ENCODE measurements at regions not wholly inside any gene's neighbourhood (a gene's known extent, or its start where the extent isn't known, plus 50 kb on each side); places are given as distances from the start of the nearest gene placed in this dataset.

- Histone ChIP-seq H3K4me3 (ENCODE audit: low read depth, low read length) (no peak overlapping the region), H3K27me3 (ENCODE audit: control insufficient read depth, insufficient read depth, low read length) (peaks cover 3% of the 10 kb centered on the region), H3K36me3 (ENCODE audit: control insufficient read depth, insufficient read depth, low read length) (no peaks in the 10 kb centered on the region)
- no peak for TF ChIP-seq CTCF (IDR thresholded peaks at IDR 0.05; ENCODE audit: insufficient read depth, low read length, severe bottlenecking)
- DNase-seq (ENCODE audit: low read depth) (no peak), FAIRE-seq (no peak)
Observed at GRCh38 chr3:186469525-186469924, 74.7 kb downstream of the CRYGS start.

- H3K27me3 ChIP-seq (ENCODE audit: control insufficient read depth, insufficient read depth, low read length) = peaks cover 3% of the 10 kb centered on the region
- no peak for DNase-seq (ENCODE audit: low read depth)
- no peak for FAIRE-seq
- no peak overlapping the region for H3K4me3 ChIP-seq (ENCODE audit: low read depth, low read length)
- no peaks in the 10 kb centered on the region for H3K36me3 ChIP-seq (ENCODE audit: control insufficient read depth, insufficient read depth, low read length)
- no peak for TF ChIP-seq CTCF (IDR thresholded peaks at IDR 0.05; ENCODE audit: insufficient read depth, low read length, severe bottlenecking)
Observed at GRCh38 chr3:186467969-186468368, 76.2 kb downstream of the CRYGS start.

- DNase-seq (ENCODE audit: low read depth) = no peak
- no peak for FAIRE-seq
- Histone ChIP-seq H3K36me3 (ENCODE audit: control insufficient read depth, insufficient read depth, low read length) (no peaks in the 10 kb centered on the region), H3K27me3 (ENCODE audit: control insufficient read depth, insufficient read depth, low read length) (peaks cover 3% of the 10 kb centered on the region), H3K4me3 (ENCODE audit: low read depth, low read length) (no peak overlapping the region)
- no peak for TF ChIP-seq CTCF (IDR thresholded peaks at IDR 0.05; ENCODE audit: insufficient read depth, low read length, severe bottlenecking)
Observed at GRCh38 chr3:186466391-186466974, 77.7 kb downstream of the CRYGS start.

- DNase-seq (ENCODE audit: low read depth) = no peak
- FAIRE-seq = no peak
- H3K4me3 ChIP-seq (ENCODE audit: low read depth, low read length) = no peak overlapping the region
- TF ChIP-seq CTCF (IDR thresholded peaks at IDR 0.05; ENCODE audit: insufficient read depth, low read length, severe bottlenecking) = no peak
- H3K36me3 ChIP-seq (ENCODE audit: control insufficient read depth, insufficient read depth, low read length) = no peaks in the 10 kb centered on the region
- no peaks in the 10 kb centered on the region for H3K27me3 ChIP-seq (ENCODE audit: control insufficient read depth, insufficient read depth, low read length)
Observed at GRCh38 chr3:186465508-186465907, 78.7 kb downstream of the CRYGS start.

- TF ChIP-seq CTCF (IDR thresholded peaks at IDR 0.05; ENCODE audit: insufficient read depth, low read length, severe bottlenecking) = no peak
- H3K4me3 ChIP-seq (ENCODE audit: low read depth, low read length) = no peak overlapping the region
- no peak for FAIRE-seq
- peaks cover 2% of the 10 kb centered on the region for H3K27me3 ChIP-seq (ENCODE audit: control insufficient read depth, insufficient read depth, low read length)
- no peaks in the 10 kb centered on the region for H3K36me3 ChIP-seq (ENCODE audit: control insufficient read depth, insufficient read depth, low read length)
- no peak for DNase-seq (ENCODE audit: low read depth)
Observed at GRCh38 chr3:186464424-186465093, 79.6 kb downstream of the CRYGS start.

GRCh38 chr3:186461141-186461540 is 83.0 kb downstream of the CRYGS start:
- Histone ChIP-seq H3K36me3 (ENCODE audit: control insufficient read depth, insufficient read depth, low read length) (no peaks in the 10 kb centered on the region), H3K4me3 (ENCODE audit: low read depth, low read length) (no peak overlapping the region), H3K27me3 (ENCODE audit: control insufficient read depth, insufficient read depth, low read length) (peaks cover 4% of the 10 kb centered on the region)
- TF ChIP-seq CTCF (IDR thresholded peaks at IDR 0.05; ENCODE audit: insufficient read depth, low read length, severe bottlenecking) = no peak
- DNase-seq (ENCODE audit: low read depth) (peak; percentile 84), FAIRE-seq (no peak)

Measured in bronchial epithelial cell (primary cell).